Mesenchymal stem cell (in vitro differentiated cells and primary cell): ENCODE measurements at regions not wholly inside any gene's neighbourhood (a gene's known extent, or its start where the extent isn't known, plus 50 kb on each side); places are given as distances from the start of the nearest gene placed in this dataset.

Source experiments
- DNase-seq: peaks from one replicate; pipeline ENCODE4 v3.0.0-alpha.2; 2013
- H2AFZ ChIP-seq: one replicate; pipeline ENCODE4 v1.6.1; 2013; ENCODE audit warnings: low read depth, mild to moderate bottlenecking, control low read depth, inconsistent platforms, low read length, moderate library complexity
- H2AK5ac ChIP-seq: 2 replicates; pipeline ENCODE4 v1.6.1; 2013; ENCODE audit warnings: low read length, moderate library complexity, mild to moderate bottlenecking, inconsistent platforms; ENCODE audit not compliant: severe bottlenecking
- H2BK120ac ChIP-seq: one replicate; pipeline ENCODE4 v1.6.1; 2013; ENCODE audit warnings: low read depth, mild to moderate bottlenecking, inconsistent platforms, low read length, moderate library complexity
- H2BK12ac ChIP-seq, 2 experiments: one replicate each; pipeline ENCODE4 v1.6.1; 2013; ENCODE audit warnings: inconsistent platforms in 2 of 2, low read length in 2 of 2, mild to moderate bottlenecking in 2 of 2, moderate library complexity in 2 of 2, control low read depth in 1 of 2
- H2BK15ac ChIP-seq: one replicate; pipeline ENCODE4 v1.6.1; 2013; ENCODE audit warnings: mild to moderate bottlenecking, low read depth, inconsistent platforms; ENCODE audit not compliant: poor library complexity, severe bottlenecking
- H2BK5ac ChIP-seq: 2 replicates; pipeline ENCODE4 v1.6.1; 2013; ENCODE audit warnings: low read depth, mild to moderate bottlenecking, low read length, control low read depth, inconsistent platforms; ENCODE audit not compliant: poor library complexity, severe bottlenecking
- H3K14ac ChIP-seq, 2 experiments: one replicate each; pipeline ENCODE4 v1.6.1; 2013; ENCODE audit warnings: inconsistent platforms in 2 of 2, low read length in 2 of 2, control low read depth in 1 of 2, mild to moderate bottlenecking in 1 of 2, moderate library complexity in 1 of 2
- H3K18ac ChIP-seq, 2 experiments: one replicate each; pipeline ENCODE4 v1.6.1; 2013; ENCODE audit warnings: inconsistent platforms in 2 of 2, low read length in 2 of 2, control low read depth in 1 of 2, low read depth in 1 of 2, mild to moderate bottlenecking in 1 of 2
- H3K23ac ChIP-seq, 2 experiments: one replicate each; pipeline ENCODE4 v1.6.1; 2013; ENCODE audit warnings: inconsistent platforms in 2 of 2, low read length in 2 of 2, mild to moderate bottlenecking in 2 of 2, moderate library complexity in 2 of 2, control low read depth in 1 of 2
- H3K27ac ChIP-seq: 2 replicates; pipeline ENCODE4 v1.5.1; 2013; ENCODE audit warnings: mild to moderate bottlenecking, moderate library complexity, low read length, control low read depth, inconsistent platforms; ENCODE audit not compliant: poor library complexity, severe bottlenecking
- H3K27me3 ChIP-seq, 2 experiments: 2 replicates each; pipeline versions ENCODE4 v1.6.1 to v1.7.0; 2013; ENCODE audit warnings: low read length in 2 of 2, mild to moderate bottlenecking in 2 of 2, moderate library complexity in 2 of 2, control low read depth in 1 of 2, inconsistent platforms in 1 of 2; ENCODE audit not compliant: control insufficient read depth in 1 of 2, insufficient read depth in 1 of 2
- H3K36me3 ChIP-seq, 2 experiments: 2 replicates each; pipeline versions ENCODE4 v1.6.1 to v1.7.0; 2013; ENCODE audit warnings: low read length in 2 of 2, control low read depth in 1 of 2, inconsistent platforms in 1 of 2, low read depth in 1 of 2, mild to moderate bottlenecking in 1 of 2; ENCODE audit not compliant: insufficient read depth in 2 of 2, control insufficient read depth in 1 of 2
- H3K4ac ChIP-seq, 2 experiments: one replicate each; pipeline ENCODE4 v1.6.1; 2013; ENCODE audit warnings: inconsistent platforms in 2 of 2, low read length in 2 of 2, mild to moderate bottlenecking in 2 of 2, moderate library complexity in 2 of 2, control low read depth in 1 of 2, low read depth in 1 of 2
- H3K4me1 ChIP-seq: 2 replicates; pipeline ENCODE4 v1.6.1; 2013; ENCODE audit warnings: low read depth, low read length, control low read depth; ENCODE audit not compliant: control insufficient read depth, insufficient read depth
- H3K4me2 ChIP-seq: 2 replicates; pipeline ENCODE4 v1.6.1; 2013; ENCODE audit warnings: low read length, mild to moderate bottlenecking, inconsistent platforms; ENCODE audit not compliant: poor library complexity, severe bottlenecking
- H3K4me3 ChIP-seq, 2 experiments: 2 replicates each; pipeline versions ENCODE4 v1.5.1 to v1.7.0; 2013; ENCODE audit warnings: low read length in 2 of 2, mild to moderate bottlenecking in 2 of 2, control low read depth in 1 of 2, low read depth in 1 of 2; ENCODE audit not compliant: insufficient read depth in 1 of 2
- H3K79me1 ChIP-seq: replicated peaks from 2 replicates; pipeline ENCODE4 v1.6.1; 2013; ENCODE audit warnings: mild to moderate bottlenecking, control low read depth, low read length, inconsistent platforms; ENCODE audit not compliant: poor library complexity, severe bottlenecking
- H3K9ac ChIP-seq: 2 replicates; pipeline ENCODE4 v1.7.0; 2013; ENCODE audit warnings: mild to moderate bottlenecking, low read length, moderate library complexity
- H3K9me3 ChIP-seq: 2 replicates; pipeline ENCODE4 v1.7.0; 2013; ENCODE audit warnings: mild to moderate bottlenecking, low read length; ENCODE audit not compliant: control insufficient read depth
- H4K8ac ChIP-seq: one replicate; pipeline ENCODE4 v1.6.1; 2013; ENCODE audit warnings: inconsistent platforms, mild to moderate bottlenecking, low read length, moderate library complexity
- H4K91ac ChIP-seq: one replicate; pipeline ENCODE4 v1.6.1; 2013; ENCODE audit warnings: mild to moderate bottlenecking, low read length, inconsistent platforms
- WGBS: methylation state at CpG from one replicate; pipeline ENCODE4 v1.1.7; 2013; ENCODE audit warnings: mixed read lengths; 5-methylcytosine and 5-hydroxymethylcytosine counted together

GRCh38 chr1:101440485-101440884 is 203.7 kb downstream of the S1PR1 start:
- H3K4me3 ChIP-seq: no peak overlapping the region
- H3K79me1 ChIP-seq: no peaks in the 10 kb centered on the region
- no peak overlapping the region for H2AFZ ChIP-seq
- H3K27me3 ChIP-seq: peaks cover 7 to 16% of the 10 kb centered on the region in 2 experiments
- no peak overlapping the region for H3K23ac ChIP-seq
- no peak overlapping the region for H3K27ac ChIP-seq
- no peak overlapping the region for H3K18ac ChIP-seq
- H3K4me2 ChIP-seq: no peak overlapping the region
- H3K4ac ChIP-seq: no peak overlapping the region
- no peak overlapping the region for H4K91ac ChIP-seq
- no peak overlapping the region for H2BK120ac ChIP-seq
- no peak overlapping the region for H2BK15ac ChIP-seq
- no peaks in the 10 kb centered on the region for H3K36me3 ChIP-seq
- H3K9ac ChIP-seq: no peak overlapping the region
- no peaks in the 10 kb centered on the region for H3K4me1 ChIP-seq
- H2BK12ac ChIP-seq: no peak overlapping the region
- 96% methylated on average over 4 of the region's 5 CpGs for WGBS
- no peak overlapping the region for H3K14ac ChIP-seq
- no peak overlapping the region for H4K8ac ChIP-seq
- no peak for DNase-seq
- no peak overlapping the region for H2AK5ac ChIP-seq
- H3K9me3 ChIP-seq: no peaks in the 10 kb centered on the region
- H2BK5ac ChIP-seq: no peak overlapping the region

GRCh38 chr1:101444381-101444780 is 207.6 kb downstream of the S1PR1 start:
- Histone ChIP-seq H3K4ac (no peak overlapping the region), H3K9me3 (no peaks in the 10 kb centered on the region), H3K4me1 (no peaks in the 10 kb centered on the region), H3K27me3 (peaks cover 0 to 10% of the 10 kb centered on the region in 2 experiments), H3K18ac (no peak overlapping the region), H2BK5ac (no peak overlapping the region), H3K23ac (no peak overlapping the region), H2BK12ac (no peak overlapping the region), H2AFZ (no peak overlapping the region), H4K8ac (no peak overlapping the region), H3K36me3 (no peaks in the 10 kb centered on the region), H2BK120ac (no peak overlapping the region), H3K9ac (no peak overlapping the region), H3K79me1 (no peaks in the 10 kb centered on the region), H3K4me2 (no peak overlapping the region), H2BK15ac (no peak overlapping the region), H3K27ac (no peak overlapping the region), H4K91ac (no peak overlapping the region), H3K14ac (no peak overlapping the region), H3K4me3 (no peak overlapping the region), H2AK5ac (no peak overlapping the region)
- WGBS: 85% methylated on average over 2 of the region's 3 CpGs
- no peak for DNase-seq

- Histone ChIP-seq H2AFZ (no peak overlapping the region), H2BK120ac (no peak overlapping the region), H3K18ac (no peak overlapping the region), H4K8ac (no peak overlapping the region), H3K79me1 (no peaks in the 10 kb centered on the region), H3K4me3 (no peak overlapping the region), H2BK15ac (no peak overlapping the region), H3K27ac (no peak overlapping the region), H2AK5ac (no peak overlapping the region), H2BK12ac (no peak overlapping the region), H3K9me3 (no peaks in the 10 kb centered on the region), H3K9ac (no peak overlapping the region), H3K36me3 (no peaks in the 10 kb centered on the region), H3K14ac (no peak overlapping the region), H4K91ac (no peak overlapping the region), H3K4ac (no peak overlapping the region), H3K27me3 (peaks cover 0 to 7% of the 10 kb centered on the region in 2 experiments), H3K23ac (no peak overlapping the region), H3K4me2 (no peak overlapping the region), H3K4me1 (no peaks in the 10 kb centered on the region), H2BK5ac (no peak overlapping the region)
- no peak for DNase-seq
- WGBS: 19% methylated on average over 2 of the region's 2 CpGs
Observed at GRCh38 chr1:101444873-101445618, 208.2 kb downstream of the S1PR1 start.

GRCh38 chr1:101448018-101448417 is 211.2 kb downstream of the S1PR1 start:
- H3K36me3 ChIP-seq: no peaks in the 10 kb centered on the region
- H2BK15ac ChIP-seq: no peak overlapping the region

More at GRCh38 chr1:101448018-101448417, 211.2 kb downstream of the S1PR1 start:
- Histone ChIP-seq H2BK5ac (no peak overlapping the region), H2AFZ (no peak overlapping the region), H4K8ac (no peak overlapping the region), H3K9me3 (no peaks in the 10 kb centered on the region), H2BK12ac (no peak overlapping the region), H2BK120ac (no peak overlapping the region), H3K4me2 (no peak overlapping the region), H3K4me3 (no peak overlapping the region), H3K4me1 (no peaks in the 10 kb centered on the region), H3K18ac (no peak overlapping the region), H3K9ac (no peak overlapping the region), H3K79me1 (no peaks in the 10 kb centered on the region), H3K4ac (no peak overlapping the region), H2AK5ac (no peak overlapping the region), H3K27ac (no peak overlapping the region), H3K23ac (no peak overlapping the region), H4K91ac (no peak overlapping the region), H3K14ac (no peak overlapping the region), H3K27me3 (no peaks in the 10 kb centered on the region)
- no peak for DNase-seq
